HepG2 (cell line): ENCODE measurements at regions not wholly inside any gene's neighbourhood (a gene's known extent, or its start where the extent isn't known, plus 50 kb on each side); places are given as distances from the start of the nearest gene placed in this dataset.

Source experiments
- ATAC-seq: fragments of 200-7000 bp; cut with Tn5 transposase; 3 replicates; pipeline ENCODE4 v1.9.1; 2020; ENCODE audit warnings: mild to moderate bottlenecking, moderate library complexity
- BruUV-seq: library from RNA; stranded (reverse); fragments of 400-500 nt; replicated peaks from 2 replicates; lab custom pipeline; 2021; lab: Mats Ljungman, UMichigan
- CTCF ChIA-PET: fragments of 300-600 bp; formaldehyde crosslinking; extraction: SDS; loops from one replicate; lab custom pipeline; 2021; ENCODE audit warnings: low total read pairs, inconsistent platforms, low intra/inter-chr PET ratio; lab: Yijun Ruan, JAX
- POLR2A ChIA-PET: fragments of 350-600 bp; sonication (Branson Sonifier 250); formaldehyde crosslinking; loops from one replicate; lab custom pipeline; 2020; ENCODE audit warnings: antibody characterized with exemption, inconsistent platforms; lab: Yijun Ruan, JAX
- DNase-seq: peaks from one replicate; pipeline ENCODE4 v3.0.0-alpha.2; 2015; ENCODE audit warnings: low spot score
- FAIRE-seq: peaks from 3 replicates; lab custom pipeline; 2011; peaks lifted over from hg19 to GRCh38; lab: Jason Lieb, UNC
- H2AFZ ChIP-seq: one replicate; pipeline ENCODE4 v1.6.1; 2011; ENCODE audit warnings: low read length, inconsistent platforms
- H3K27ac ChIP-seq: fragments of 300-600 bp; 3 replicates; pipeline ENCODE4 v1.8.0; 2011; ENCODE audit warnings: mixed run types, mild to moderate bottlenecking, mixed read lengths, low read length, inconsistent platforms; ENCODE audit not compliant: insufficient read depth; ENCODE audit errors: extremely low read length
- H3K27me3 ChIP-seq, 2 experiments: fragments of 200-600 bp in 1 of 2; 2 replicates in 1 of 2; 3 replicates in 1 of 2; pipeline versions ENCODE4 v1.6.0 to v1.8.0; 2011; ENCODE audit warnings: low read length in 2 of 2, mild to moderate bottlenecking in 2 of 2, moderate library complexity in 2 of 2, inconsistent platforms in 1 of 2; ENCODE audit not compliant: insufficient read depth in 2 of 2, control insufficient read depth in 1 of 2
- H3K36me3 ChIP-seq, 2 experiments: fragments of 200-600 bp in 1 of 2; replicated peaks in 1 of 2; 2 replicates in 1 of 2; 3 replicates in 1 of 2; pipeline versions ENCODE4 v1.5.1 to v1.8.0; 2011; ENCODE audit warnings: low read length in 2 of 2, inconsistent platforms in 1 of 2; ENCODE audit not compliant: insufficient read depth in 2 of 2, control insufficient read depth in 1 of 2
- H3K4me1 ChIP-seq: 2 replicates; pipeline ENCODE4 v1.5.1; 2012; ENCODE audit warnings: low read length, inconsistent platforms; ENCODE audit not compliant: insufficient read depth
- H3K4me2 ChIP-seq: 2 replicates; pipeline ENCODE4 v1.6.0; 2011; ENCODE audit warnings: low read depth, low read length, inconsistent platforms
- H3K4me3 ChIP-seq, 3 experiments: fragments of 200-600 bp in 1 of 3; sonication (generic), shearing (Covaris generic) in 1 of 3; replicated peaks in 1 of 3; 2 replicates each; pipeline ENCODE4 v1.5.1; 2011 to 2016; ENCODE audit warnings: low read length in 3 of 3, inconsistent platforms in 2 of 3, low read depth in 2 of 3, mild to moderate bottlenecking in 2 of 3, control low read depth in 1 of 3, mixed read lengths in 1 of 3; ENCODE audit not compliant: insufficient read depth in 1 of 3
- H3K79me2 ChIP-seq: one replicate; pipeline ENCODE4 v1.6.1; 2011; ENCODE audit warnings: low read length, inconsistent platforms; ENCODE audit not compliant: insufficient read depth
- H3K9ac ChIP-seq: 2 replicates; pipeline ENCODE4 v1.6.0; 2011; ENCODE audit warnings: mild to moderate bottlenecking, low read depth, low read length, inconsistent platforms; ENCODE audit not compliant: insufficient read depth
- H3K9me3 ChIP-seq: 2 replicates; pipeline ENCODE4 v1.5.1; 2012; ENCODE audit warnings: mild to moderate bottlenecking, low read length
- H4K20me1 ChIP-seq: 2 replicates; pipeline ENCODE4 v1.6.0; 2011; ENCODE audit warnings: inconsistent platforms, mild to moderate bottlenecking, low read length, moderate library complexity; ENCODE audit not compliant: insufficient read depth
- HDAC2 ChIP-seq: sonication (generic); formaldehyde crosslinking; IDR thresholded peaks from 2 replicates; pipeline ENCODE4 v1.4.0; 2020; ENCODE audit warnings: missing genetic modification reagents
- HMG20B ChIP-seq: conservative IDR thresholded peaks from 2 replicates; pipeline ENCODE4 v1.6.1; 2016; ENCODE audit warnings: missing genetic modification reagents, missing compliant biosample characterization
- IKZF4 ChIP-seq: sonication (generic); formaldehyde crosslinking; IDR thresholded peaks from 2 replicates; pipeline ENCODE4 v1.5.1; 2020; ENCODE audit warnings: borderline replicate concordance, mild to moderate bottlenecking, low read depth, missing genetic modification reagents; ENCODE audit errors: not compliant biosample characterization
- MTA3 ChIP-seq: sonication (generic); formaldehyde crosslinking; IDR thresholded peaks from 2 replicates; pipeline ENCODE4 v1.4.0; 2020; ENCODE audit warnings: missing genetic modification reagents
- NKX3-1 ChIP-seq: sonication (generic); formaldehyde crosslinking; IDR thresholded peaks from 2 replicates; pipeline ENCODE4 v1.5.0; 2020; ENCODE audit warnings: missing genetic modification reagents
- PHB2 ChIP-seq: fragments of 450-650 bp; IDR thresholded peaks from 2 replicates; pipeline ENCODE4 v1.6.1; 2018; ENCODE audit not compliant: partially characterized antibody
- RBFOX2 ChIP-seq: fragments of 200-400 bp; formaldehyde crosslinking; IDR thresholded peaks from 2 replicates; pipeline ENCODE4 v1.6.1; 2017; ENCODE audit warnings: low read depth, mild to moderate bottlenecking, low read length
- TMF1 ChIP-seq: sonication (generic); formaldehyde crosslinking; IDR thresholded peaks from 2 replicates; pipeline ENCODE4 v1.8.1; 2022; ENCODE audit warnings: low read depth, missing genetic modification reagents
- ZBTB21 ChIP-seq: sonication (generic); formaldehyde crosslinking; IDR thresholded peaks from 2 replicates; pipeline ENCODE4 v1.4.0; 2020; ENCODE audit warnings: missing genetic modification reagents
- ZKSCAN8 ChIP-seq: IDR thresholded peaks from 2 replicates; pipeline ENCODE4 v1.6.1; 2016; ENCODE audit warnings: borderline replicate concordance, missing genetic modification reagents, missing compliant biosample characterization
- ZNF329 ChIP-seq: sonication (generic); formaldehyde crosslinking; IDR thresholded peaks from 2 replicates; pipeline ENCODE4 v1.9.0; 2021; ENCODE audit warnings: low read depth, mild to moderate bottlenecking, missing genetic modification reagents
- ZNF781 ChIP-seq: sonication (generic); formaldehyde crosslinking; IDR thresholded peaks from 2 replicates; pipeline ENCODE4 v1.5.1; 2020; ENCODE audit warnings: borderline replicate concordance, mild to moderate bottlenecking, missing genetic modification reagents; ENCODE audit errors: not compliant biosample characterization
- ZSCAN30 ChIP-seq: sonication (generic); formaldehyde crosslinking; IDR thresholded peaks from 2 replicates; pipeline ENCODE4 v1.5.0; 2020; ENCODE audit warnings: mild to moderate bottlenecking, missing genetic modification reagents
- WGBS: methylation state at CpG from one replicate; pipeline ENCODE4 v1.1.6; 2017; ENCODE audit warnings: low lambda C conversion rate; 5-methylcytosine and 5-hydroxymethylcytosine counted together
- in situ Hi-C: cut with HindIII; loops from 2 replicates; pipeline ENCODE4 v1.10.0; 2017; ENCODE audit warnings: low pct_unique_long_range_greater_than_20kb; ENCODE audit not compliant: extremely low pct_ligation_motif_present
- intact Hi-C: fragments of 100-400 bp; cut with micrococcal nuclease; formaldehyde crosslinking; loops from one replicate; pipeline ENCODE4 v1.10.0; 2022; ENCODE audit not compliant: unreplicated experiment
- TF ChIP-seq, protein P1 (sequence below): sonication (generic); formaldehyde crosslinking; IDR thresholded peaks from 2 replicates; pipeline ENCODE4 v1.9.0; 2021; ENCODE audit warnings: missing genetic modification reagents, mild to moderate bottlenecking, borderline replicate concordance

- no peak for FAIRE-seq
- H3K9ac ChIP-seq: no peak overlapping the region
- no peak overlapping the region for H3K27ac ChIP-seq
- no TSS peak for BruUV-seq
- no peaks in the 10 kb centered on the region; a peak in 1 of 5 replicates for H3K27me3 ChIP-seq
- H3K9me3 ChIP-seq: no peaks in the 10 kb centered on the region
- no peak overlapping the region for H2AFZ ChIP-seq
- no peak for ATAC-seq
- no peaks in the 10 kb centered on the region for H3K36me3 ChIP-seq
- H4K20me1 ChIP-seq: no peaks in the 10 kb centered on the region
- no peak overlapping the region for H3K4me2 ChIP-seq
- no peak for TF ChIP-seq NKX3-1 (CRISPR knock-in tag)
- TF ChIP-seq RBFOX2: no peak
- no peak for TF ChIP-seq ZBTB21 (CRISPR knock-in tag)
- no peak for TF ChIP-seq PHB2
- no peak for TF ChIP-seq MTA3 (CRISPR knock-in tag)
- no peak for TF ChIP-seq ZNF781 (CRISPR knock-in tag)
- TF ChIP-seq ZKSCAN8 (CRISPR knock-in tag): no peak
- TF ChIP-seq ZSCAN30 (CRISPR knock-in tag): no peak
- TF ChIP-seq IKZF4 (CRISPR knock-in tag): no peak
- TF ChIP-seq HMG20B (CRISPR knock-in tag): no peak
- TF ChIP-seq, protein P1, sequence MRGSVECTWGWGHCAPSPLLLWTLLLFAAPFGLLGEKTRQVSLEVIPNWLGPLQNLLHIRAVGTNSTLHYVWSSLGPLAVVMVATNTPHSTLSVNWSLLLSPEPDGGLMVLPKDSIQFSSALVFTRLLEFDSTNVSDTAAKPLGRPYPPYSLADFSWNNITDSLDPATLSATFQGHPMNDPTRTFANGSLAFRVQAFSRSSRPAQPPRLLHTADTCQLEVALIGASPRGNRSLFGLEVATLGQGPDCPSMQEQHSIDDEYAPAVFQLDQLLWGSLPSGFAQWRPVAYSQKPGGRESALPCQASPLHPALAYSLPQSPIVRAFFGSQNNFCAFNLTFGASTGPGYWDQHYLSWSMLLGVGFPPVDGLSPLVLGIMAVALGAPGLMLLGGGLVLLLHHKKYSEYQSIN (CRISPR knock-in tag): no peak
- no peak for TF ChIP-seq HDAC2 (CRISPR knock-in tag)
- no peak for TF ChIP-seq TMF1 (CRISPR knock-in tag)
- no peak for TF ChIP-seq ZNF329 (CRISPR knock-in tag)
- H3K4me3 ChIP-seq: no peak overlapping the region
- no peaks in the 10 kb centered on the region for H3K4me1 ChIP-seq
- in situ Hi-C loops (no loop called here), intact Hi-C loops (no loop called here)
- WGBS: 14% methylated on average over 4 of the region's 4 CpGs
- CTCF ChIA-PET: no interaction called here
- no peak for DNase-seq
- POLR2A ChIA-PET: no interaction called here
- H3K79me2 ChIP-seq: no peaks in the 10 kb centered on the region
Observed at GRCh38 chr12:25812295-25812694, 146.2 kb upstream of the RASSF8 start.
